Epithelial cell of prostate (primary cell): ENCODE measurements at regions not wholly inside any gene's neighbourhood (a gene's known extent, or its start where the extent isn't known, plus 50 kb on each side); places are given as distances from the start of the nearest gene placed in this dataset.

Experiments used
- DNase-seq: peaks from one replicate; pipeline ENCODE4 v3.0.0-alpha.2; 2011; ENCODE audit warnings: low read depth, low spot score
- H3K27ac ChIP-seq: fragments of 450-650 bp; 2 replicates; pipeline ENCODE4 v1.5.1; 2017; ENCODE audit warnings: mild to moderate bottlenecking

- no peak for DNase-seq
- H3K27ac ChIP-seq = no peak overlapping the region
Observed at GRCh38 chr3:150306906-150307305, 101.2 kb upstream of the TSC22D2 start.

GRCh38 chr3:150306083-150306482, 102.0 kb upstream of the TSC22D2 start:
- no peak for DNase-seq
- no peak overlapping the region for H3K27ac ChIP-seq

GRCh38 chr3:150303768-150304167, 104.3 kb upstream of the TSC22D2 start:
- no peak for DNase-seq
- no peak overlapping the region for H3K27ac ChIP-seq

GRCh38 chr3:150302246-150302645, 105.9 kb upstream of the TSC22D2 start:
- H3K27ac ChIP-seq = no peak overlapping the region
- no peak for DNase-seq

GRCh38 chr3:150300852-150301517, 107.1 kb upstream of the TSC22D2 start:
- peak overlapping the region; percentile 60 for H3K27ac ChIP-seq
- DNase-seq = no peak

GRCh38 chr3:150300388-150300787, 107.7 kb upstream of the TSC22D2 start:
- DNase-seq = no peak
- H3K27ac ChIP-seq = peak overlapping the region; percentile 60

- no peak for DNase-seq
- no peak overlapping the region for H3K27ac ChIP-seq
Observed at GRCh38 chr3:150299201-150299600, 108.9 kb upstream of the TSC22D2 start.

- no peak overlapping the region for H3K27ac ChIP-seq
- no peak for DNase-seq
Observed at GRCh38 chr3:150296966-150297365, 111.1 kb upstream of the TSC22D2 start.

GRCh38 chr3:150296123-150296735, 111.9 kb upstream of the TSC22D2 start:
- H3K27ac ChIP-seq = no peak overlapping the region
- DNase-seq = no peak

GRCh38 chr3:150293401-150294001, 114.6 kb upstream of the TSC22D2 start:
- H3K27ac ChIP-seq = peak overlapping the region; percentile 35
- DNase-seq = no peak

- peak overlapping the region; percentile 35 for H3K27ac ChIP-seq
- DNase-seq = no peak
Observed at GRCh38 chr3:150292891-150293290, 115.2 kb upstream of the TSC22D2 start.

- DNase-seq = no peak
- H3K27ac ChIP-seq = no peak overlapping the region
Observed at GRCh38 chr3:150291515-150291914, 116.6 kb upstream of the TSC22D2 start.

GRCh38 chr3:150286390-150287147, 121.5 kb upstream of the TSC22D2 start:
- no peak for DNase-seq
- H3K27ac ChIP-seq = peak overlapping the region; percentile 20

GRCh38 chr3:150285601-150286000, 122.5 kb upstream of the TSC22D2 start:
- H3K27ac ChIP-seq = no peak overlapping the region
- DNase-seq = no peak

GRCh38 chr3:150278843-150279381, 129.2 kb upstream of the TSC22D2 start:
- no peak overlapping the region for H3K27ac ChIP-seq
- DNase-seq = no peak

GRCh38 chr3:150278195-150278594, 129.9 kb upstream of the TSC22D2 start:
- H3K27ac ChIP-seq = no peak overlapping the region
- DNase-seq = no peak

- DNase-seq = no peak
- no peak overlapping the region for H3K27ac ChIP-seq
Observed at GRCh38 chr3:150277444-150277843, 130.7 kb upstream of the TSC22D2 start.

GRCh38 chr3:150275941-150276340, 132.2 kb upstream of the TSC22D2 start:
- DNase-seq = no peak
- no peak overlapping the region for H3K27ac ChIP-seq

- no peak overlapping the region for H3K27ac ChIP-seq
- DNase-seq = no peak
Observed at GRCh38 chr3:150274372-150274771, 133.7 kb upstream of the TSC22D2 start.

GRCh38 chr3:150273396-150273795, 134.7 kb upstream of the TSC22D2 start:
- DNase-seq = no peak
- no peak overlapping the region for H3K27ac ChIP-seq

GRCh38 chr3:150271591-150271960, 136.5 kb upstream of the TSC22D2 start:
- no peak overlapping the region for H3K27ac ChIP-seq
- no peak for DNase-seq
